Erythroblast (primary cell): ENCODE measurements at regions not wholly inside any gene's neighbourhood (a gene's known extent, or its start where the extent isn't known, plus 50 kb on each side); places are given as distances from the start of the nearest gene placed in this dataset.

Source experiments
- GATA1 ChIP-seq: IDR thresholded peaks from 2 replicates; pipeline ENCODE4 v1.6.1; 2011; ENCODE audit warnings: low read depth, mild to moderate bottlenecking, control low read depth, low read length, moderate library complexity
- POLR2A ChIP-seq: IDR thresholded peaks from 2 replicates; pipeline ENCODE4 v1.6.1; 2011; ENCODE audit warnings: mild to moderate bottlenecking, low read length

- TF ChIP-seq POLR2A, result no peak
- no peak for TF ChIP-seq GATA1
Measured at GRCh38 chr5:74570250-74570649, 70.3 kb downstream of the ENC1 start.
